ENCODE measurements at regions not wholly inside any gene's neighbourhood (a gene's known extent, or its start where the extent isn't known, plus 50 kb on each side); places are given as distances from the start of the nearest gene placed in this dataset.

DNA sequence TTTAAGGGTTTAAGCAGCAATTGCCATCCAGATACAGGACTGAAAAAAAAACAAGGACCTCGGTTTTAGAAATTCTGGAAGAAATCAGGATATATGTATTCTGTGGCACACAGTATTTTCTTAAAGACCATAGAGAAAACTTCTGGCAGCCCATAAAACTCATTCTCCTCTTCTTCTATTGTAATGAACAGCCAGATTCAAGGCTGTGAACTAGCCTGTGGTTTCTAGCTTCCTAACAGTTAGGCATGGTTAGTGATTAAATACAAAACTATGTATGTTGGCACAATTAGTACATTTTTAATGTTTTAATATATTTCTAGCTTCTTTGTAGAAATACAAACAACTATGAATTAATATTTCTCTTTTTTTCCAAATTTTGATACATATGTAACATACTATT lies 555.7 kb downstream of the DSC3 start:
- TF ChIP-seq, protein P1, sequence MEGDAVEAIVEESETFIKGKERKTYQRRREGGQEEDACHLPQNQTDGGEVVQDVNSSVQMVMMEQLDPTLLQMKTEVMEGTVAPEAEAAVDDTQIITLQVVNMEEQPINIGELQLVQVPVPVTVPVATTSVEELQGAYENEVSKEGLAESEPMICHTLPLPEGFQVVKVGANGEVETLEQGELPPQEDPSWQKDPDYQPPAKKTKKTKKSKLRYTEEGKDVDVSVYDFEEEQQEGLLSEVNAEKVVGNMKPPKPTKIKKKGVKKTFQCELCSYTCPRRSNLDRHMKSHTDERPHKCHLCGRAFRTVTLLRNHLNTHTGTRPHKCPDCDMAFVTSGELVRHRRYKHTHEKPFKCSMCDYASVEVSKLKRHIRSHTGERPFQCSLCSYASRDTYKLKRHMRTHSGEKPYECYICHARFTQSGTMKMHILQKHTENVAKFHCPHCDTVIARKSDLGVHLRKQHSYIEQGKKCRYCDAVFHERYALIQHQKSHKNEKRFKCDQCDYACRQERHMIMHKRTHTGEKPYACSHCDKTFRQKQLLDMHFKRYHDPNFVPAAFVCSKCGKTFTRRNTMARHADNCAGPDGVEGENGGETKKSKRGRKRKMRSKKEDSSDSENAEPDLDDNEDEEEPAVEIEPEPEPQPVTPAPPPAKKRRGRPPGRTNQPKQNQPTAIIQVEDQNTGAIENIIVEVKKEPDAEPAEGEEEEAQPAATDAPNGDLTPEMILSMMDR (optimal IDR thresholded peaks at IDR 0.05 in 1 of 3, IDR thresholded peaks at IDR 0.05 in 1 of 3, conservative IDR thresholded peaks at IDR 0.05 in 1 of 3; ENCODE audit: extremely low read depth in 1 of 3, insufficient read depth in 2 of 3, low read length in 3 of 3) = no peak
- no peak for TF ChIP-seq EZH2 (IDR thresholded peaks at IDR 0.05; ENCODE audit: low read length)

All from keratinocyte (primary cell).